Loucy (cell line): ENCODE measurements at regions not wholly inside any gene's neighbourhood (a gene's known extent, or its start where the extent isn't known, plus 50 kb on each side); places are given as distances from the start of the nearest gene placed in this dataset.

Experiments
- H2AFZ ChIP-seq: fragments of 200-600 bp; sonication (generic); 2 replicates; pipeline ENCODE4 v1.6.0; 2016; ENCODE audit warnings: antibody characterized with exemption, mild to moderate bottlenecking, low read length, moderate library complexity
- H3F3A ChIP-seq: fragments of 200-600 bp; 2 replicates; pipeline ENCODE4 v1.6.0; 2016; ENCODE audit warnings: antibody characterized with exemption, low read depth, mild to moderate bottlenecking
- H3K27me3 ChIP-seq: fragments of 200-600 bp; sonication (generic); 2 replicates; pipeline ENCODE4 v1.6.1; 2014; ENCODE audit warnings: low read length, mild to moderate bottlenecking; ENCODE audit not compliant: insufficient read depth, poor library complexity, severe bottlenecking
- H3K36me3 ChIP-seq: fragments of 200-600 bp; sonication (generic); 2 replicates; pipeline ENCODE4 v1.6.1; 2016; ENCODE audit warnings: low read length; ENCODE audit not compliant: insufficient read depth
- H3K4me1 ChIP-seq: fragments of 200-600 bp; sonication (generic); 2 replicates; pipeline ENCODE4 v1.5.1; 2014; ENCODE audit warnings: low read length, mild to moderate bottlenecking; ENCODE audit not compliant: insufficient read depth, poor library complexity, severe bottlenecking
- H3K4me2 ChIP-seq: fragments of 200-600 bp; sonication (generic); 2 replicates; pipeline ENCODE4 v1.6.0; 2014; ENCODE audit warnings: antibody characterized with exemption, low read length, low read depth, mild to moderate bottlenecking; ENCODE audit not compliant: poor library complexity, severe bottlenecking
- H3K4me3 ChIP-seq: fragments of 200-600 bp; sonication (generic); 2 replicates; pipeline ENCODE4 v1.5.1; 2014; ENCODE audit warnings: low read length, mild to moderate bottlenecking, mixed read lengths; ENCODE audit not compliant: poor library complexity, severe bottlenecking
- H3K79me2 ChIP-seq: fragments of 200-600 bp; sonication (generic); 2 replicates; pipeline ENCODE4 v1.6.1; 2014; ENCODE audit warnings: low read length; ENCODE audit not compliant: insufficient read depth
- H3K9ac ChIP-seq: fragments of 200-600 bp; sonication (generic); 2 replicates; pipeline ENCODE4 v1.6.0; 2014; ENCODE audit warnings: mild to moderate bottlenecking, low read depth, low read length, moderate library complexity; ENCODE audit not compliant: poor library complexity, severe bottlenecking
- H3K9me2 ChIP-seq: fragments of 200-600 bp; sonication (generic); replicated peaks from 2 replicates; pipeline ENCODE4 v1.6.1; 2016; ENCODE audit warnings: low read depth, low read length, mixed read lengths
- H3K9me3 ChIP-seq: fragments of 200-600 bp; sonication (generic); 2 replicates; pipeline ENCODE4 v1.6.1; 2014; ENCODE audit warnings: mild to moderate bottlenecking, antibody characterized with exemption, low read length, low read depth; ENCODE audit not compliant: insufficient read depth
- H4K20me1 ChIP-seq: fragments of 200-600 bp; sonication (generic); 2 replicates; pipeline ENCODE4 v1.6.0; 2014; ENCODE audit warnings: antibody characterized with exemption, low read length, mild to moderate bottlenecking; ENCODE audit not compliant: insufficient read depth, poor library complexity, severe bottlenecking
- EZH2phosphoT487 ChIP-seq: fragments of 200-600 bp; IDR thresholded peaks from 2 replicates; pipeline ENCODE4 v1.6.1; 2018; ENCODE audit warnings: antibody characterized with exemption, mild to moderate bottlenecking, moderate library complexity, borderline replicate concordance
- TF ChIP-seq, protein P1 (sequence below): fragments of 200-600 bp; sonication (generic); conservative IDR thresholded peaks from 2 replicates; pipeline ENCODE4 v1.5.1; 2014; ENCODE audit warnings: mild to moderate bottlenecking, antibody characterized with exemption, low read length

DNA sequence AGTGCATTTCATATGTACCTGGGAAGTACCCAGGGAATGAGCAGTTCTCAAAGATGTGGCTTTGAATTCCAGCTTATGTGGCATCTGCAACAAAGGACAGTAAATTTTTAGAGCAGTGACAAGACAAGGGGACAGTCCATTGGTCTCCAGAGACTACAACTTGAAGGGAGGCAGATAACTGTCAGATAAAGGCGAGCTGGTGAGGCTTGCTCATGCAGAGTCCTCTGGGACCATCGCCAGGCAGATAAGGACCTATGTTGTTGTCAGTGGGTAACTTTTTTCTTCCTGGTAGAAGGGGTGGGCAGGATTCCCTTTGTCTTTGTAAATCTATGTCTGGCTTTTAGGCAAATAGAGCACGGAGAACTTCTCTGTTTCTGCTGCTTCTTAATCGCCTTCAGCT is 120.2 kb downstream of the ICE1 start:
- Histone ChIP-seq H3K27me3 (no peaks in the 10 kb centered on the region), H3K4me3 (no peak overlapping the region), H3F3A (no peaks in the 10 kb centered on the region), H3K36me3 (no peaks in the 10 kb centered on the region), H3K9me3 (peaks cover 6% of the 10 kb centered on the region; the same call in 1 of the 2 replicates), H3K79me2 (no peaks in the 10 kb centered on the region), H3K9ac (no peak overlapping the region), H4K20me1 (no peaks in the 10 kb centered on the region), H3K4me1 (no peaks in the 10 kb centered on the region), H3K4me2 (no peak overlapping the region), H2AFZ (no peak overlapping the region), H3K9me2 (no peaks in the 10 kb centered on the region)
- no peak for TF ChIP-seq EZH2phosphoT487

GRCh38 chr5:5540065-5540464 is 117.6 kb downstream of the ICE1 start:
- Histone ChIP-seq H3K9me3 (no peaks in the 10 kb centered on the region), H3K9ac (no peak overlapping the region), H3K9me2 (no peaks in the 10 kb centered on the region), H3K4me2 (no peak overlapping the region), H3K27me3 (no peaks in the 10 kb centered on the region), H3K4me1 (no peaks in the 10 kb centered on the region), H3K4me3 (no peak overlapping the region), H3K36me3 (no peaks in the 10 kb centered on the region), H2AFZ (no peak overlapping the region), H4K20me1 (no peaks in the 10 kb centered on the region), H3F3A (no peaks in the 10 kb centered on the region), H3K79me2 (no peaks in the 10 kb centered on the region)
- TF ChIP-seq, protein P1, sequence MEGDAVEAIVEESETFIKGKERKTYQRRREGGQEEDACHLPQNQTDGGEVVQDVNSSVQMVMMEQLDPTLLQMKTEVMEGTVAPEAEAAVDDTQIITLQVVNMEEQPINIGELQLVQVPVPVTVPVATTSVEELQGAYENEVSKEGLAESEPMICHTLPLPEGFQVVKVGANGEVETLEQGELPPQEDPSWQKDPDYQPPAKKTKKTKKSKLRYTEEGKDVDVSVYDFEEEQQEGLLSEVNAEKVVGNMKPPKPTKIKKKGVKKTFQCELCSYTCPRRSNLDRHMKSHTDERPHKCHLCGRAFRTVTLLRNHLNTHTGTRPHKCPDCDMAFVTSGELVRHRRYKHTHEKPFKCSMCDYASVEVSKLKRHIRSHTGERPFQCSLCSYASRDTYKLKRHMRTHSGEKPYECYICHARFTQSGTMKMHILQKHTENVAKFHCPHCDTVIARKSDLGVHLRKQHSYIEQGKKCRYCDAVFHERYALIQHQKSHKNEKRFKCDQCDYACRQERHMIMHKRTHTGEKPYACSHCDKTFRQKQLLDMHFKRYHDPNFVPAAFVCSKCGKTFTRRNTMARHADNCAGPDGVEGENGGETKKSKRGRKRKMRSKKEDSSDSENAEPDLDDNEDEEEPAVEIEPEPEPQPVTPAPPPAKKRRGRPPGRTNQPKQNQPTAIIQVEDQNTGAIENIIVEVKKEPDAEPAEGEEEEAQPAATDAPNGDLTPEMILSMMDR, result no peak
- no peak for TF ChIP-seq EZH2phosphoT487
